ENCODE measurements at regions not wholly inside any gene's neighbourhood (a gene's known extent, or its start where the extent isn't known, plus 50 kb on each side); places are given as distances from the start of the nearest gene placed in this dataset.

- TF ChIP-seq CTCF (IDR thresholded peaks at IDR 0.05; ENCODE audit: poor library complexity, severe bottlenecking) = no peak
- no peak overlapping the region for H3K27ac ChIP-seq (ENCODE audit: poor library complexity, severe bottlenecking)
- H3K9me3 ChIP-seq (ENCODE audit: severe bottlenecking) = no peaks in the 10 kb centered on the region
- DNase-seq (ENCODE audit: low spot score) = no peak
- H3K36me3 ChIP-seq (ENCODE audit: low read depth) = no peaks in the 10 kb centered on the region
- H3K27me3 ChIP-seq (ENCODE audit: insufficient read depth, poor library complexity, severe bottlenecking) = no peaks in the 10 kb centered on the region
- H3K4me1 ChIP-seq (ENCODE audit: insufficient read depth, poor library complexity, severe bottlenecking) = no peaks in the 10 kb centered on the region
- no peak; the same call in 2 of the 3 replicates for ATAC-seq (ENCODE audit: low read depth)
- no peak overlapping the region for H3K4me3 ChIP-seq (ENCODE audit: severe bottlenecking)
Observed at GRCh38 chr7:41316410-41316809, 386.5 kb downstream of the INHBA start.

GRCh38 chr7:41315764-41316163 is 387.1 kb downstream of the INHBA start:
- H3K27me3 ChIP-seq (ENCODE audit: insufficient read depth, poor library complexity, severe bottlenecking) = no peaks in the 10 kb centered on the region
- peak; percentile 20 for TF ChIP-seq CTCF (IDR thresholded peaks at IDR 0.05; ENCODE audit: poor library complexity, severe bottlenecking)
- H3K27ac ChIP-seq (ENCODE audit: poor library complexity, severe bottlenecking) = no peak overlapping the region
- no peak for ATAC-seq (ENCODE audit: low read depth)
- no peaks in the 10 kb centered on the region for H3K9me3 ChIP-seq (ENCODE audit: severe bottlenecking)
- DNase-seq (ENCODE audit: low spot score) = no peak
- no peaks in the 10 kb centered on the region for H3K4me1 ChIP-seq (ENCODE audit: insufficient read depth, poor library complexity, severe bottlenecking)
- H3K36me3 ChIP-seq (ENCODE audit: low read depth) = no peaks in the 10 kb centered on the region
- H3K4me3 ChIP-seq (ENCODE audit: severe bottlenecking) = no peak overlapping the region

GRCh38 chr7:41313171-41313570 is 389.7 kb downstream of the INHBA start:
- no peak for TF ChIP-seq CTCF (IDR thresholded peaks at IDR 0.05; ENCODE audit: poor library complexity, severe bottlenecking)
- ATAC-seq (ENCODE audit: low read depth) (no peak), DNase-seq (ENCODE audit: low spot score) (no peak)
- Histone ChIP-seq H3K9me3 (ENCODE audit: severe bottlenecking) (no peaks in the 10 kb centered on the region), H3K4me3 (ENCODE audit: severe bottlenecking) (no peak overlapping the region), H3K36me3 (ENCODE audit: low read depth) (no peaks in the 10 kb centered on the region), H3K27ac (ENCODE audit: poor library complexity, severe bottlenecking) (no peak overlapping the region), H3K4me1 (ENCODE audit: insufficient read depth, poor library complexity, severe bottlenecking) (no peaks in the 10 kb centered on the region), H3K27me3 (ENCODE audit: insufficient read depth, poor library complexity, severe bottlenecking) (no peaks in the 10 kb centered on the region)

- no peak overlapping the region for H3K27ac ChIP-seq (ENCODE audit: poor library complexity, severe bottlenecking)
Observed at GRCh38 chr7:41312235-41312634, 390.7 kb downstream of the INHBA start.

More at GRCh38 chr7:41312235-41312634, 390.7 kb downstream of the INHBA start:
- Histone ChIP-seq H3K27me3 (ENCODE audit: insufficient read depth, poor library complexity, severe bottlenecking) (no peaks in the 10 kb centered on the region), H3K4me1 (ENCODE audit: insufficient read depth, poor library complexity, severe bottlenecking) (no peaks in the 10 kb centered on the region), H3K9me3 (ENCODE audit: severe bottlenecking) (no peaks in the 10 kb centered on the region), H3K4me3 (ENCODE audit: severe bottlenecking) (no peak overlapping the region), H3K36me3 (ENCODE audit: low read depth) (no peaks in the 10 kb centered on the region)
- no peak for ATAC-seq (ENCODE audit: low read depth)
- no peak for TF ChIP-seq CTCF (IDR thresholded peaks at IDR 0.05; ENCODE audit: poor library complexity, severe bottlenecking)
- DNase-seq (ENCODE audit: low spot score) = no peak
